Fibroblast of the aortic adventitia (primary cell): ENCODE measurements at regions not wholly inside any gene's neighbourhood (a gene's known extent, or its start where the extent isn't known, plus 50 kb on each side); places are given as distances from the start of the nearest gene placed in this dataset.

ENCODE experiments used
- DNase-seq: peaks from one replicate; pipeline ENCODE4 v3.0.0-alpha.2; 2010; ENCODE audit warnings: low read depth
- H3K4me3 ChIP-seq: 2 replicates; pipeline ENCODE4 v1.5.1; 2011; ENCODE audit warnings: low read depth, mild to moderate bottlenecking, control low read depth, low read length, moderate library complexity
- TF ChIP-seq, protein P1 (sequence below): IDR thresholded peaks from 2 replicates; pipeline ENCODE4 v1.5.1; 2011; ENCODE audit warnings: mild to moderate bottlenecking, low read length, control low read depth, inconsistent platforms; ENCODE audit not compliant: insufficient read depth

DNA sequence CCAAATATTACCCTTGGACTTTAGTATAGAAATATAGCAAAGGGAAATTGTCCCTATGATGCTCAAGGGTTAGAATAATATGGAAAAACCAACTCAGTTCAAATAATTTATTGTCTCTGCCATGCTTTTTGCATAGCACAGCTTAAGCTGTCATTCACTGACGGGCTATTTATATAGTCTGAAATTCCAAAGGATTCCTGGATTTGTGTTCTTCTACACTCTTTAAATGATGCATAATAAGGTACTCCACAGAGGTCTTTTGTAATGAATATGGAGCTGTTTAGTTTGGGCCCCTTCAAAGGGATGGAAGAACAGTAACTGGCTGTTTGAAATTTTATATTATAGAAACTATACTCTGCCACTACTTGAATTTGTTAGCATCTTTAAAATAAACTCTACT is 276.6 kb upstream of the FERD3L start:
- TF ChIP-seq, protein P1, sequence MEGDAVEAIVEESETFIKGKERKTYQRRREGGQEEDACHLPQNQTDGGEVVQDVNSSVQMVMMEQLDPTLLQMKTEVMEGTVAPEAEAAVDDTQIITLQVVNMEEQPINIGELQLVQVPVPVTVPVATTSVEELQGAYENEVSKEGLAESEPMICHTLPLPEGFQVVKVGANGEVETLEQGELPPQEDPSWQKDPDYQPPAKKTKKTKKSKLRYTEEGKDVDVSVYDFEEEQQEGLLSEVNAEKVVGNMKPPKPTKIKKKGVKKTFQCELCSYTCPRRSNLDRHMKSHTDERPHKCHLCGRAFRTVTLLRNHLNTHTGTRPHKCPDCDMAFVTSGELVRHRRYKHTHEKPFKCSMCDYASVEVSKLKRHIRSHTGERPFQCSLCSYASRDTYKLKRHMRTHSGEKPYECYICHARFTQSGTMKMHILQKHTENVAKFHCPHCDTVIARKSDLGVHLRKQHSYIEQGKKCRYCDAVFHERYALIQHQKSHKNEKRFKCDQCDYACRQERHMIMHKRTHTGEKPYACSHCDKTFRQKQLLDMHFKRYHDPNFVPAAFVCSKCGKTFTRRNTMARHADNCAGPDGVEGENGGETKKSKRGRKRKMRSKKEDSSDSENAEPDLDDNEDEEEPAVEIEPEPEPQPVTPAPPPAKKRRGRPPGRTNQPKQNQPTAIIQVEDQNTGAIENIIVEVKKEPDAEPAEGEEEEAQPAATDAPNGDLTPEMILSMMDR = no peak
- no peak for DNase-seq
- no peak overlapping the region for H3K4me3 ChIP-seq

DNA sequence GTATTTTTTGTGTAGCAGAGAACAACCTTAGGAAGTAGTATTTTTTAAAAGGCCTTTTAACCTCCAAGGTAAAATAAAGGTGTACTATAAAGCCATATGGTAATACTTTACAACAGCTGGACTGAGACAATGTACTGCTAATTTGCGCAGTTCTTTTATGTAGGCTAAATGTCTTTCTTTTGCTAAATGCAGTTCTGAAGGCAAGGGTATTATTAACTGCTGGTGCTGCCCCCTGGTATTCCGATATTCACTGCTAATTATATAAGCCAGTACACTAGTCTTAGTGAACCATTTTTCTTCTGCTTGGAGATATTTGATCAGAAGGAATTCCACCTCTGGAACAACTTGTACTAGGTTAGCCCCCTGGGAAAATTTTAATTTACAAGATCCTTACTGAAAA is 272.0 kb upstream of the FERD3L start:
- no peak for DNase-seq
- no peak overlapping the region for H3K4me3 ChIP-seq
- TF ChIP-seq, protein P1 = no peak

DNA sequence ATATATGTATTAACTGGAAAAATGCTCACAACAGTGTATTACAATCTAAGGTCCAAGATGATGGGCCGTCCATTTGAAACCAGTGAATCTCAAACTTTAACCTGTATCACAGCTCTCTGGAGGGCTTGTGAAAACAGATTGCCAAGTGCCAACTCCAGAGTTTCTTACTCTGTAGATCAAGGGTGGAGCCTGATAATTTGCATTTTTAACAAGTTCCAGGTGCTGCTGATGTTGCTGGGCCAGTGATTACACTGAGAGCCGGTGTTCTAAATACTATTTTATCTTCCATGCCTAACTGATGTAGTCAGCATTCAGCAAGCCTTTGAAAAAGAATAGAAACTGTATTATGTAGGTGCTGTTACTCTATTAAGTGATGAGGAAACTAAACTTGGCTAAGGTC is 269.9 kb upstream of the FERD3L start:
- DNase-seq = no peak
- TF ChIP-seq, protein P1 = no peak
- no peak overlapping the region for H3K4me3 ChIP-seq

DNA sequence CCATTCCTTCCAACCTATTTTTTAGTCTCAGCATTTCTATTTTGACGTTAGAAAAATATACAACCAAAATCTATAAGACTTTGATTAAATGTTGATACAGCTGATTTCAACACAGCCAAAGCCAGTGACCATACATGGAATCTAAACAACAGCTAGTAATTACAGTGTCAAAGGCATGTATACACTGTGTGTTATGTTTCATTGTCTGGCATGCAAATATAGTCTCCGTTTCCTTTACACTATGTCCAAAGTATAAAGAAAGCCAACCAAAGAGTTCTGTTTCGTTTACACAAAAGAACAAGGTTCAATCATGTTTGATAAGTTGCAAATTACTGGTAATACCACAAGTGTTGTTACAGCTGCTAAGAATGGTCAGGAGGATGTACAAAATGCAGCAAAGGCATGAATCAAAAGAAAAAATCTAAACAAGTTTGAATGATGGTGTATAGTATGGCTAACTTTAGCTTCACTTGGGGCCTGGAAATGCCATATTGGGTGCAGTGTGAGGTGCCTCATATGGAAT is 268.3 kb upstream of the FERD3L start:
- H3K4me3 ChIP-seq = no peak overlapping the region
- DNase-seq = no peak
- TF ChIP-seq, protein P1 = no peak

DNA sequence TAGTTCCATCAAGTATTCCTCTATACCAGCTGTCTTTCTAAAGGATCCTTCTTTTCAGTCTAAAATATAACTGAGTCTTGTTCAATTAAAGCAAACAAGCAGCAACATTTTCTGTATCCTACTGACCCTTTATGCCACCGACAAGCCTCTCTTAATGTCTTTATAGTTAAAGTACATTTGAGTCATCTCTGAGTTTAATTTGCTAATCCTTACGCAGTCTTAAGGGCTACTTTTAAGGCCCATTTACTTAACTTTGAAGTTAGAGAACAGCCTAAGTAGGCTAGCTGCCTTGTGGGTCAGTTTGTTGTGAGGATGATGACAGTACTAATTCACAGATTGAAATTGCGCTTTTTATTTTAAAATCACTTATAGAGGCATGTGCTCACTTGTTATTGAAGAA is 265.5 kb upstream of the FERD3L start:
- no peak for DNase-seq
- no peak overlapping the region for H3K4me3 ChIP-seq
- TF ChIP-seq, protein P1 = no peak

DNA sequence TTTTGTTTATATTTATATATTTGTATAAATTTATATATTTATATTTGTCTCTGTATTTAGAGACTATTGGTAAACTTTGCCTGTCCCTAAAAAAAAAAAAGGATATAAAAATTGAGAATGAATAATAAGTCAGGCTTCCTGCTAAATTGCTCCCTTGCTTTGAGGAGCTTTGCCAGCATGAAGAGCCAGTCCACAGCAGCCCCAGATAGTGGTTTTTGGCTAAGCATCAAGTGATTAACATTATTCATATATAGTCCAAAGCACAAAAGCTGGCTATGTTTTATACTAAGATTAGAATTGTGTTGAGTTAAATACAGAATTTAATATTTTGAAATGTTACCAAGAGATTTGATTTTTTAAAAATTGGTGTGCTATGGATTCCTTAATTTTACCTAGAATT is 264.9 kb upstream of the FERD3L start:
- peak; percentile 64 for DNase-seq

More for the DNA sequence above, 264.9 kb upstream of the FERD3L start:
- H3K4me3 ChIP-seq = no peak overlapping the region
- TF ChIP-seq, protein P1 = no peak
